ENCODE measurements at regions not wholly inside any gene's neighbourhood (a gene's known extent, or its start where the extent isn't known, plus 50 kb on each side); places are given as distances from the start of the nearest gene placed in this dataset.
"Not testable (repeated sequence)": the region's sequence is repeated elsewhere in the genome, so short reads cannot be mapped to it uniquely, and the experiment has no call there.

DNA sequence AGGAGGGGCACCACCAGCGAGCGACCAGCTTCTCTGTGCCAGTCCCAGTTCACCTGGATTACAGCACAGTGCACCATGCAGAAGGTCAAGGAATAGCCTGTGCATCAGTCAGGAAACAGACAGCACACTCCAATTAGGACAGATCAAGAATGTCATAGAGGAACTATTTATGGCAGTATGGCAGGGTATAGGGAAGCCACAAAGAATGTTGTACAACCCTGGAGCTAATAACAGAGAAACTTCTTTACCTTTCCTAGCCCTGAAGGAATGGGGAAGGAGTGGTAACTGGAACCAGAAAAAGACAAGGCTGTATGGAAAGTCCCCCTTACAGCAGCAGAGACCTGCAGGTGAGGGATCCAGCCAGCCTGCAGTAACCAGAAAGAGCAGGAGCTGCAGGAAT is 87.8 kb upstream of the USP24 start:
- TF ChIP-seq, protein P1, sequence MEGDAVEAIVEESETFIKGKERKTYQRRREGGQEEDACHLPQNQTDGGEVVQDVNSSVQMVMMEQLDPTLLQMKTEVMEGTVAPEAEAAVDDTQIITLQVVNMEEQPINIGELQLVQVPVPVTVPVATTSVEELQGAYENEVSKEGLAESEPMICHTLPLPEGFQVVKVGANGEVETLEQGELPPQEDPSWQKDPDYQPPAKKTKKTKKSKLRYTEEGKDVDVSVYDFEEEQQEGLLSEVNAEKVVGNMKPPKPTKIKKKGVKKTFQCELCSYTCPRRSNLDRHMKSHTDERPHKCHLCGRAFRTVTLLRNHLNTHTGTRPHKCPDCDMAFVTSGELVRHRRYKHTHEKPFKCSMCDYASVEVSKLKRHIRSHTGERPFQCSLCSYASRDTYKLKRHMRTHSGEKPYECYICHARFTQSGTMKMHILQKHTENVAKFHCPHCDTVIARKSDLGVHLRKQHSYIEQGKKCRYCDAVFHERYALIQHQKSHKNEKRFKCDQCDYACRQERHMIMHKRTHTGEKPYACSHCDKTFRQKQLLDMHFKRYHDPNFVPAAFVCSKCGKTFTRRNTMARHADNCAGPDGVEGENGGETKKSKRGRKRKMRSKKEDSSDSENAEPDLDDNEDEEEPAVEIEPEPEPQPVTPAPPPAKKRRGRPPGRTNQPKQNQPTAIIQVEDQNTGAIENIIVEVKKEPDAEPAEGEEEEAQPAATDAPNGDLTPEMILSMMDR (IDR thresholded peaks at IDR 0.05 in 8 of 11, conservative IDR thresholded peaks at IDR 0.05 in 3 of 11), result no peak
- TF ChIP-seq POLR2A (IDR thresholded peaks at IDR 0.05), result no peak
- TF ChIP-seq POLR2AphosphoS5 (IDR thresholded peaks at IDR 0.05), result no peak
- intact Hi-C loops (cut with DNase I; ENCODE audit: low total_unique reads), result no loop called here
- H3K27me3 ChIP-seq (replicated peaks in 1 of 7), result no peaks in the 10 kb centered on the region
- H3K27ac ChIP-seq, result no peak overlapping the region
- H3K9me3 ChIP-seq, result no peaks in the 10 kb centered on the region
- no peak for DNase-seq
- no peaks in the 10 kb centered on the region for H3K36me3 ChIP-seq
- 88 to 96% (median 94%) methylated on average over 2 of the region's 2 CpGs for WGBS, 5 donors
- no peak overlapping the region for H3K4me3 ChIP-seq
- H3K4me1 ChIP-seq, result peaks cover 0 to 3% (median 0%) of the 10 kb centered on the region in 6 donors

DNA sequence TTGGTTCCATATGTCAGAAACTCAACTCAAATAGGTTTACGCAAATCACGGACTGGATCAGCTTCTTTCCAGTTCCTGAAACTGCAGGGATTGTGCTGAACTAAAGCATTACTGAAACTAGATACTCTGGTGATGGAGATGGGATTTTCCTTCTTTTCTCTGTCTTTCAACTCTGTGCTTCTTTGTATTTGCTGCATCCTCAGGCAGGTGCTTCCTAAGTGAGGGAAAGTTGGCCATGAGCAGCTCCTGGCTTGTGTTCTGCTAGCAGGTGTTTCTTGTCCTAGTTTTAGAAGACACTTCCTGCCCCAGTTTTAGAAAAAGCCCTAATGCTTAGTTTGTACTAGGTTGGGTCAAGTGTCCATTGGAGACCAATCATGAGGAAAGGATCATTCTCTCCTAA is 86.7 kb upstream of the USP24 start:
- no peak overlapping the region for H3K4me3 ChIP-seq
- no peaks in the 10 kb centered on the region for H3K9me3 ChIP-seq
- WGBS, 5 donors, result 85 to 99% (median 93%) methylated on average over 2 of the region's 2 CpGs
- no peaks in the 10 kb centered on the region for H3K36me3 ChIP-seq
- H3K27me3 ChIP-seq (replicated peaks in 1 of 7), result no peaks in the 10 kb centered on the region
- peaks cover 0 to 3% (median 0%) of the 10 kb centered on the region in 6 donors for H3K4me1 ChIP-seq
- DNase-seq, result no peak
- intact Hi-C loops (cut with DNase I; ENCODE audit: low total_unique reads), result no loop called here
- H3K27ac ChIP-seq, result no peak overlapping the region
- TF ChIP-seq, protein P1 (IDR thresholded peaks at IDR 0.05 in 8 of 11, conservative IDR thresholded peaks at IDR 0.05 in 3 of 11), result no peak
- TF ChIP-seq POLR2A (IDR thresholded peaks at IDR 0.05), result no peak
- no peak for TF ChIP-seq POLR2AphosphoS5 (IDR thresholded peaks at IDR 0.05)

DNA sequence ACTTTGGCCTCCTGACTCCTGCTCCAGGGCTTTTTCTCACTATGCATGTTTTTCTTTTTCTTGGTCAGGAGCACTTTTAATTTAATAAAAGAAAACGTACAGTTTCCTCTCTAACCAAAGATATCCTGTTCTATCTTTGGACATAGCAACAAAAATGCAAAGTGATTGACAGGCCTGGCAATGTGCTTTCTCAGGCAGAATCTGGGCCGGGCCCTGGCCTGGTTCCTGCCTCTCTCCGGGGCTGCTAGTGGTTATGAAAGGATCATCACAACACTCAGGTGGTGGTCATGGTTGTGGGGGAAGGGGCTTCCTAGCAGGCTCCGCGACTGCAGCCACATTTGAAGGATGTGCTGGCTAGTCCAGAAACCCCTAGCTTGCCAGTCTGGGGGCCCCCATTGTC is 85.8 kb upstream of the USP24 start:
- DNase-seq, result no peak
- Histone ChIP-seq H3K4me3 (no peak overlapping the region), H3K27me3 (replicated peaks in 1 of 7) (no peaks in the 10 kb centered on the region), H3K4me1 (peaks cover 0 to 3% (median 0%) of the 10 kb centered on the region in 6 donors), H3K36me3 (no peaks in the 10 kb centered on the region), H3K9me3 (peaks cover 0 to 5% (median 2%) of the 10 kb centered on the region in 8 donors), H3K27ac (no peak overlapping the region)
- 48 to 66% (median 56%) methylated on average over 5 of the region's 5 CpGs for WGBS, 5 donors
- intact Hi-C loops (cut with DNase I; ENCODE audit: low total_unique reads), result no loop called here
- no peak for TF ChIP-seq POLR2A (IDR thresholded peaks at IDR 0.05)
- TF ChIP-seq POLR2AphosphoS5 (IDR thresholded peaks at IDR 0.05), result no peak
- TF ChIP-seq, protein P1 (IDR thresholded peaks at IDR 0.05 in 8 of 11, conservative IDR thresholded peaks at IDR 0.05 in 3 of 11), result no peak

DNA sequence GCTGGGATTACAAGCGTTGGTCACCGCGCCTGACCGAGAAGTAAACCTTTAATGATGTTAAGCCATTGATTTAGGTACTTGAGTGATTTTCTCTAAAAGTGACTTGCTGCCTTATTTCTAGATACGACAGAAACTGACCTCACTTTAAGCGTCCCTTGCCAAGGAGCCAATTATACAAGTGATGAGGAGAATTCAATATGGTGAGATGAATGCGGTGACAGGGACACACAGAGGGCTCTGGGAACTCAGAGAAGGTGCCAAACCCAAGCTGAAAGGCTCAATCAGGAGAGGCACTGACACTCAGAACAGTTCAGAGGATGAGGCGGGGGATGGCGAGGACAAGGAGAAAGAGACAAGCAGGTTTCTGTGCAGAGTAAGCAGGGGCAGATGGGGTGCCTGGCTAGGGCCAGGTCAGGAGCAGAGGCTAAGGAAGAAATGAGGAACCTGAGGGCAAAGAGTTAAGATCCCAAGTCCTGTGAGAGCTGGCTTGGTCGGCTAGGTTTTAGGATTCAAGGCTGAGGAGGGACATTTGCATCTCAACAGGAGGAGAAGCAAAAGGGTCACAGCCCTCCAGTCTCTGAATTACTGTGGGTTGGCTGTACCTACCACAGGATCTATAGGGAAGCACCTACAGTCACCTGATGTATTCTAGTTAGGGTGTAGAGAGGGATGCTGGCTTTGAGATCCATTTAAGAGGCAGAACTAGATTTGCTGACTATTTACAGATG is 83.2 kb upstream of the USP24 start:
- intact Hi-C loops (cut with DNase I; ENCODE audit: low total_unique reads), result no loop called here

DNA sequence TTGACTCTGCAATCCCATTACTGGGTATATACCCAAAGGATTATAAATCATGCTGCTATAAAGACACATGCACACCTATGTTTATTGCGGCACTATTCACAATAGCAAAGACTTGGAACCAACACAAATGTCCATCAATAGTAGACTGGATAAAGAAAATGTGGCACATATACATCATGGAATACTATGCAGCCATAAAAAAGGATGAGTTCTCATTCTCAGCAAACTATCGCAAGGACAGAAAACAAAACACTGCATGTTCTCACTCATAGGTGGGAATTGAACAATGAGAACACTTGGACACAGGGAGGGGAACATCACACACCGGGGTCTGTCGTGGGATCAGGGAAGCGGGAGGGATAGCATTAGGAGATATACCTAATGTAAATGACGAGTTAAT is 81.1 kb upstream of the USP24 start:
- H3K36me3 ChIP-seq; intact Hi-C loops (cut with DNase I; ENCODE audit: low total_unique reads); H3K4me1 ChIP-seq; H3K27ac ChIP-seq; H3K4me3 ChIP-seq; H3K27me3 ChIP-seq (replicated peaks in 1 of 7); DNase-seq: not testable (repeated sequence)
- WGBS, 5 donors, result 95 to 98% (median 96%) methylated on average over 6 of the region's 6 CpGs
- H3K9me3 ChIP-seq, result peaks cover 0 to 14% (median 9%) of the 10 kb centered on the region in 8 donors

More for the DNA sequence above, 83.2 kb upstream of the USP24 start:
- DNase-seq, result no peak
- 90 to 95% (median 93%) methylated on average over 10 of the region's 10 CpGs for WGBS, 5 donors
- no peak overlapping the region for H3K27ac ChIP-seq
- no peak overlapping the region for H3K4me3 ChIP-seq
- H3K36me3 ChIP-seq, result no peaks in the 10 kb centered on the region
- no peaks in the 10 kb centered on the region for H3K27me3 ChIP-seq (replicated peaks in 1 of 7)
- peaks cover 0 to 14% (median 9%) of the 10 kb centered on the region in 8 donors for H3K9me3 ChIP-seq
- TF ChIP-seq, protein P1 (IDR thresholded peaks at IDR 0.05 in 8 of 11, conservative IDR thresholded peaks at IDR 0.05 in 3 of 11), result no peak
- TF ChIP-seq POLR2AphosphoS5 (IDR thresholded peaks at IDR 0.05) (no peak), POLR2A (IDR thresholded peaks at IDR 0.05) (no peak)
- peaks cover 0 to 3% (median 0%) of the 10 kb centered on the region in 6 donors for H3K4me1 ChIP-seq
